ENCODE measurements at regions not wholly inside any gene's neighbourhood (a gene's known extent, or its start where the extent isn't known, plus 50 kb on each side); places are given as distances from the start of the nearest gene placed in this dataset.

GRCh38 chr6:14348389-14348788 lies 230.8 kb downstream of the CD83 start:
- TF ChIP-seq ARNTL (CRISPR knock-in tag; IDR thresholded peaks at IDR 0.05; ENCODE audit: borderline replicate concordance, low read depth), result no peak
- TF ChIP-seq CREB5 (CRISPR knock-in tag; IDR thresholded peaks at IDR 0.05; ENCODE audit: low read depth), result no peak
